DND-41 (cell line): ENCODE measurements at regions not wholly inside any gene's neighbourhood (a gene's known extent, or its start where the extent isn't known, plus 50 kb on each side); places are given as distances from the start of the nearest gene placed in this dataset.

Experiments used
- EZH2 ChIP-seq: IDR thresholded peaks from 3 replicates; pipeline ENCODE4 v1.6.1; 2012; ENCODE audit warnings: borderline replicate concordance, low read depth, mild to moderate bottlenecking, moderate library complexity, low read length, inconsistent platforms; ENCODE audit not compliant: severe bottlenecking
- TF ChIP-seq, protein P1 (sequence below): IDR thresholded peaks from 2 replicates; pipeline ENCODE4 v1.5.1; 2012; ENCODE audit warnings: borderline replicate concordance, low read length, moderate library complexity, mild to moderate bottlenecking; ENCODE audit not compliant: poor library complexity, severe bottlenecking; ENCODE audit errors: extremely low read depth

DNA sequence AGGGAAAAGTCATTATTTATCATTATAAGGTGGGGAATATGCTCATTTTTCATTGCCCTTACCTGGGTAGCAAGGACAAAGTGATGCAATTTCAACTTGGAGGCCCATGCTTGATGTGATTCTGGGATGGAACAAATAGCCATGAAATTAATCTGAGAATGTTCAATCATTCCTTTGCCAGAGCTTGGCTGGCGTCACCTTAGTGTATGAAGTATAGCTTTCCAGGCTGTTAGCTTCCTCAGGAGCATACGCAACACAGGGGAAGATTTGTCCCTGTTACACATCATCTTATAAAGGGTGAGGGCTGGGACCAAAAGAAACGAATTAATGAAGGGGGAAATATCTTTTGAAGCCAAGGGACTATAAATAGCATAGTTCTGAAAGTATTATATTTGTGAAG is 91.4 kb upstream of the DEPDC1 start:
- TF ChIP-seq, protein P1, sequence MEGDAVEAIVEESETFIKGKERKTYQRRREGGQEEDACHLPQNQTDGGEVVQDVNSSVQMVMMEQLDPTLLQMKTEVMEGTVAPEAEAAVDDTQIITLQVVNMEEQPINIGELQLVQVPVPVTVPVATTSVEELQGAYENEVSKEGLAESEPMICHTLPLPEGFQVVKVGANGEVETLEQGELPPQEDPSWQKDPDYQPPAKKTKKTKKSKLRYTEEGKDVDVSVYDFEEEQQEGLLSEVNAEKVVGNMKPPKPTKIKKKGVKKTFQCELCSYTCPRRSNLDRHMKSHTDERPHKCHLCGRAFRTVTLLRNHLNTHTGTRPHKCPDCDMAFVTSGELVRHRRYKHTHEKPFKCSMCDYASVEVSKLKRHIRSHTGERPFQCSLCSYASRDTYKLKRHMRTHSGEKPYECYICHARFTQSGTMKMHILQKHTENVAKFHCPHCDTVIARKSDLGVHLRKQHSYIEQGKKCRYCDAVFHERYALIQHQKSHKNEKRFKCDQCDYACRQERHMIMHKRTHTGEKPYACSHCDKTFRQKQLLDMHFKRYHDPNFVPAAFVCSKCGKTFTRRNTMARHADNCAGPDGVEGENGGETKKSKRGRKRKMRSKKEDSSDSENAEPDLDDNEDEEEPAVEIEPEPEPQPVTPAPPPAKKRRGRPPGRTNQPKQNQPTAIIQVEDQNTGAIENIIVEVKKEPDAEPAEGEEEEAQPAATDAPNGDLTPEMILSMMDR = no peak
- no peak for TF ChIP-seq EZH2
